OCI-LY7 (cell line): ENCODE measurements at regions not wholly inside any gene's neighbourhood (a gene's known extent, or its start where the extent isn't known, plus 50 kb on each side); places are given as distances from the start of the nearest gene placed in this dataset.

Experiments used
- BruUV-seq: library from RNA; stranded (reverse); fragments of 400-500 nt; replicated peaks from 2 replicates; lab custom pipeline; 2021; lab: Mats Ljungman, UMichigan
- CTCF ChIA-PET: fragments of 300-600 bp; sonication (Branson Sonifier 250); formaldehyde crosslinking; loops from one replicate; lab custom pipeline; 2022; ENCODE audit warnings: antibody characterized with exemption; ENCODE audit not compliant: unreplicated experiment; lab: Charles Lee
- POLR2A ChIA-PET: fragments of 300-600 bp; sonication (Branson Sonifier 250); formaldehyde crosslinking; loops from one replicate; lab custom pipeline; 2022; ENCODE audit warnings: antibody characterized with exemption; lab: Charles Lee
- DNase-seq: peaks from one replicate; pipeline ENCODE4 v3.0.0-alpha.2; 2015; ENCODE audit warnings: low spot score
- H2AFZ ChIP-seq: fragments of 200-600 bp; sonication (generic), shearing (Covaris generic); 2 replicates; pipeline ENCODE4 v1.6.1; 2014; ENCODE audit warnings: mild to moderate bottlenecking, antibody characterized with exemption, low read length, moderate library complexity
- H3K27ac ChIP-seq: fragments of 200-600 bp; sonication (generic); 2 replicates; pipeline ENCODE4 v1.5.1; 2014; ENCODE audit warnings: mixed run types, low read depth, mild to moderate bottlenecking, moderate library complexity, low read length, inconsistent platforms; ENCODE audit not compliant: poor library complexity, severe bottlenecking
- H3K36me3 ChIP-seq: fragments of 200-600 bp; sonication (generic); 2 replicates; pipeline ENCODE4 v1.6.1; 2014; ENCODE audit warnings: mild to moderate bottlenecking, antibody characterized with exemption, low read length, moderate library complexity, mixed read lengths; ENCODE audit not compliant: insufficient read depth
- H3K4me1 ChIP-seq: fragments of 200-600 bp; sonication (generic); 2 replicates; pipeline ENCODE4 v1.5.1; 2014; ENCODE audit warnings: mild to moderate bottlenecking, low read length; ENCODE audit not compliant: insufficient read depth, poor library complexity, severe bottlenecking
- H3K4me2 ChIP-seq: fragments of 200-600 bp; sonication (generic); 2 replicates; pipeline ENCODE4 v1.6.1; 2014; ENCODE audit warnings: mild to moderate bottlenecking, low read length
- H3K4me3 ChIP-seq: fragments of 200-600 bp; sonication (generic); 2 replicates; pipeline ENCODE4 v1.5.1; 2014; ENCODE audit warnings: mild to moderate bottlenecking, low read depth, low read length; ENCODE audit not compliant: poor library complexity, severe bottlenecking
- H3K79me2 ChIP-seq: fragments of 200-600 bp; sonication (generic); 2 replicates; pipeline ENCODE4 v1.6.1; 2016; ENCODE audit warnings: low read depth, mild to moderate bottlenecking, low read length, moderate library complexity, mixed read lengths; ENCODE audit not compliant: insufficient read depth
- H3K9me2 ChIP-seq: fragments of 200-600 bp; sonication (generic); 2 replicates; pipeline ENCODE4 v1.6.1; 2016; ENCODE audit warnings: mild to moderate bottlenecking, low read length, mixed read lengths; ENCODE audit not compliant: insufficient read depth
- H3K9me3 ChIP-seq: fragments of 200-600 bp; sonication (generic); 2 replicates; pipeline ENCODE4 v1.6.1; 2014; ENCODE audit warnings: mild to moderate bottlenecking, mixed run types, low read length, mixed read lengths
- H4K20me1 ChIP-seq: fragments of 200-600 bp; sonication (generic); 2 replicates; pipeline ENCODE4 v1.6.1; 2014; ENCODE audit warnings: mild to moderate bottlenecking, antibody characterized with exemption, low read length, moderate library complexity, mixed read lengths; ENCODE audit not compliant: insufficient read depth
- EZH2phosphoT487 ChIP-seq: fragments of 200-600 bp; sonication (generic); IDR thresholded peaks from 2 replicates; pipeline ENCODE4 v1.6.1; 2018; ENCODE audit warnings: low read depth, borderline replicate concordance, mild to moderate bottlenecking, mixed run types, antibody characterized with exemption, low read length, moderate library complexity, mixed read lengths
- intact Hi-C: fragments of 100-400 bp; cut with micrococcal nuclease; formaldehyde crosslinking; loops from one replicate; pipeline ENCODE4 v1.10.0; 2022; ENCODE audit not compliant: unreplicated experiment
- TF ChIP-seq, protein P1 (sequence below): fragments of 200-600 bp; sonication (generic); conservative IDR thresholded peaks from 2 replicates; pipeline ENCODE4 v1.5.1; 2014; ENCODE audit warnings: mild to moderate bottlenecking, antibody characterized with exemption, low read length, moderate library complexity, mixed read lengths

DNA sequence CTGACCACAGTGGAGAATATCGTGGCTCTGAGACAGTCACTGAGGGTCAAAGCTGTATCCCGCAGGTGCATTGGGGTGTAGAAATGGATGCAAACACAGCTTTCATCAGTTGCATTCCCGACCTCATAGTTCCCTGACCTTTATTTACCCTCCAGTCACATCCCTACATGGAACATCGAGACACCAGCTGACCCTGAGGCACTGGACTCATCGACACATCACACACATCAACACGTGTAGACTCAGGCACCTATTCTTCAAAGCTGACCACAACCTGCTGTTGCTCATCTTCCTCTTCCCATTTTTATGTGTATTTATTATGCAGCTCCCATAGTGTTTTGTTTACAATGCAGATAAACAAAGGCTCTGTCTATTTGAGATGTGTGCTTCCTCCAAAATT is 396.9 kb upstream of the NRP1 start:
- H4K20me1 ChIP-seq, result no peaks in the 10 kb centered on the region
- no peaks in the 10 kb centered on the region for H3K36me3 ChIP-seq
- no peak overlapping the region for H2AFZ ChIP-seq
- DNase-seq, result no peak
- no peak overlapping the region for H3K4me2 ChIP-seq
- H3K9me2 ChIP-seq, result no peaks in the 10 kb centered on the region
- POLR2A ChIA-PET, result no interaction called here
- H3K27ac ChIP-seq, result no peak overlapping the region
- intact Hi-C loops, result no loop called here
- H3K4me1 ChIP-seq, result no peaks in the 10 kb centered on the region
- no peak overlapping the region for H3K4me3 ChIP-seq
- H3K9me3 ChIP-seq, result no peaks in the 10 kb centered on the region
- no peak for TF ChIP-seq EZH2phosphoT487
- TF ChIP-seq, protein P1, sequence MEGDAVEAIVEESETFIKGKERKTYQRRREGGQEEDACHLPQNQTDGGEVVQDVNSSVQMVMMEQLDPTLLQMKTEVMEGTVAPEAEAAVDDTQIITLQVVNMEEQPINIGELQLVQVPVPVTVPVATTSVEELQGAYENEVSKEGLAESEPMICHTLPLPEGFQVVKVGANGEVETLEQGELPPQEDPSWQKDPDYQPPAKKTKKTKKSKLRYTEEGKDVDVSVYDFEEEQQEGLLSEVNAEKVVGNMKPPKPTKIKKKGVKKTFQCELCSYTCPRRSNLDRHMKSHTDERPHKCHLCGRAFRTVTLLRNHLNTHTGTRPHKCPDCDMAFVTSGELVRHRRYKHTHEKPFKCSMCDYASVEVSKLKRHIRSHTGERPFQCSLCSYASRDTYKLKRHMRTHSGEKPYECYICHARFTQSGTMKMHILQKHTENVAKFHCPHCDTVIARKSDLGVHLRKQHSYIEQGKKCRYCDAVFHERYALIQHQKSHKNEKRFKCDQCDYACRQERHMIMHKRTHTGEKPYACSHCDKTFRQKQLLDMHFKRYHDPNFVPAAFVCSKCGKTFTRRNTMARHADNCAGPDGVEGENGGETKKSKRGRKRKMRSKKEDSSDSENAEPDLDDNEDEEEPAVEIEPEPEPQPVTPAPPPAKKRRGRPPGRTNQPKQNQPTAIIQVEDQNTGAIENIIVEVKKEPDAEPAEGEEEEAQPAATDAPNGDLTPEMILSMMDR, result no peak
- CTCF ChIA-PET, result no interaction called here
- no TSS peak for BruUV-seq
- no peaks in the 10 kb centered on the region for H3K79me2 ChIP-seq

DNA sequence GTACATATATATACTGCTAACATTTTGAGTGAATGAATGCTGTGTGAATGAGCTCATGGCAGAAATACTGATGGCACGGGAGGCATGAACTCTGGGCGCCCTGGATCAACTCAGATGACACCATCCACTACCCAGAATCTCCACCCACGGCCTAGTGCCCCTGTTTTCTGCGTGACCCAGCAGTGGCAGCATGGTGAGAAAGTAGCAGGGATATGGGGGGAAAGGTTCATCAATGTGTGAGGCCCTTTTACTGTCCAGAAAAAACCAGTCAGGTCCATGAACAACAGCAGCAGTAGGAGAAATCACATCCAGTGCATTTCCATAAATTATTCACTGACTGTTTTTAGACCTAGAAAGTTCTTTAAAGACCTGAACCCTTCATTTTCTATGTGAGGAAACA is 391.0 kb upstream of the NRP1 start:
- TF ChIP-seq, protein P1, result no peak
- TF ChIP-seq EZH2phosphoT487, result no peak
- H3K27ac ChIP-seq, result no peak overlapping the region
- no peaks in the 10 kb centered on the region for H3K36me3 ChIP-seq
- H2AFZ ChIP-seq, result no peak overlapping the region
- no peak overlapping the region for H3K4me3 ChIP-seq
- no peaks in the 10 kb centered on the region for H3K9me3 ChIP-seq
- no peaks in the 10 kb centered on the region for H3K9me2 ChIP-seq
- CTCF ChIA-PET, result no interaction called here
- intact Hi-C loops, result no loop called here
- no peaks in the 10 kb centered on the region for H4K20me1 ChIP-seq
- H3K79me2 ChIP-seq, result no peaks in the 10 kb centered on the region
- DNase-seq, result no peak
- H3K4me1 ChIP-seq, result no peaks in the 10 kb centered on the region
- POLR2A ChIA-PET, result no interaction called here
- H3K4me2 ChIP-seq, result no peak overlapping the region
- BruUV-seq, result no TSS peak

DNA sequence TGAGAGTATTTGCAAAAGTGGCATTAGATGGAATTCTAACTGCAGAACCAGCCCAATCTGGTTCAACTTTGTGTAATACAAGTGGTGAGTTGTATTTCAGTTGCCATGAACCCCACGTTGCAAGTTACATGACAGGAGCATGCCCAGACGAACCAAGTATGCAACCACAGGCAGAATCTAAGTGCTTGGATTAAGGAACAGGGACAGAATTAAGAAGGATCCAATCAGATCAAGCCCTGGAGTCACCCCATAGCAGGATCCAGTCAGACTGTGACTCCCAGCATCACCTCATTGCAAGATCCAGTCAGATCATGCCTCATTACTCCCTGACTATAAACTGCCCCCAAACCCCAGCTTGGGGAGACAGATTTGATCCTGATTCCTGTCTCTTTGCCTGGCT is 388.7 kb upstream of the NRP1 start:
- H3K9me2 ChIP-seq, result no peaks in the 10 kb centered on the region
- H2AFZ ChIP-seq, result no peak overlapping the region
- no peak overlapping the region for H3K4me2 ChIP-seq
- intact Hi-C loops, result no loop called here
- POLR2A ChIA-PET, result no interaction called here
- CTCF ChIA-PET, result no interaction called here
- H3K27ac ChIP-seq, result no peak overlapping the region
- no peaks in the 10 kb centered on the region for H3K4me1 ChIP-seq
- H3K79me2 ChIP-seq, result no peaks in the 10 kb centered on the region
- no TSS peak for BruUV-seq
- no peak for DNase-seq
- H3K36me3 ChIP-seq, result no peaks in the 10 kb centered on the region
- TF ChIP-seq, protein P1, result no peak
- no peak for TF ChIP-seq EZH2phosphoT487
- no peak overlapping the region for H3K4me3 ChIP-seq
- H4K20me1 ChIP-seq, result no peaks in the 10 kb centered on the region
- no peaks in the 10 kb centered on the region for H3K9me3 ChIP-seq
